Esophagus squamous epithelium (tissue), 5 donors: ENCODE measurements at regions not wholly inside any gene's neighbourhood (a gene's known extent, or its start where the extent isn't known, plus 50 kb on each side); places are given as distances from the start of the nearest gene placed in this dataset.

Experiments
- DNase-seq: peaks from one replicate; lab custom pipeline; 2025; lab: John Stamatoyannopoulos, UW
- H3K27ac ChIP-seq, 4 donors: fragments of 200-600 bp; sonication (generic); one replicate each; pipeline ENCODE4 v1.5.1; 2016 to 2019; ENCODE audit warnings: mild to moderate bottlenecking in 1 of 4
- H3K27me3 ChIP-seq, 4 donors: fragments of 200-600 bp; sonication (generic); 1 replicate in 3 of 4; 2 replicates in 1 of 4; pipeline versions ENCODE4 v1.5.1 to v1.6.0; 2017 to 2021; ENCODE audit warnings: antibody characterized with exemption in 1 of 4
- H3K36me3 ChIP-seq, 3 donors: fragments of 200-600 bp; sonication (generic); one replicate each; pipeline ENCODE4 v1.5.1; 2016 to 2019
- H3K4me1 ChIP-seq, 3 donors: fragments of 200-600 bp; sonication (generic); one replicate each; pipeline ENCODE4 v1.5.1; 2017 to 2019
- H3K4me3 ChIP-seq, 4 donors: fragments of 200-600 bp; sonication (generic); 1 replicate in 3 of 4; 2 replicates in 1 of 4; pipeline ENCODE4 v1.5.1; 2016 to 2019; ENCODE audit warnings: mild to moderate bottlenecking in 2 of 4, moderate library complexity in 1 of 4
- H3K9me3 ChIP-seq, 3 donors: fragments of 200-600 bp; sonication (generic); one replicate each; pipeline ENCODE4 v1.5.1; 2016 to 2019
- POLR2A ChIP-seq, 4 donors: fragments of 450-650 bp; IDR thresholded peaks; one replicate each; pipeline ENCODE4 v1.6.1; 2017; ENCODE audit warnings: antibody characterized with exemption in 4 of 4, mild to moderate bottlenecking in 4 of 4, moderate library complexity in 3 of 4
- WGBS, 2 donors: methylation state at CpG; one replicate each; pipeline ENCODE4 v1.1.5; 2018; 5-methylcytosine and 5-hydroxymethylcytosine counted together
- intact Hi-C: fragments of 100-400 bp; cut with DNase I; formaldehyde crosslinking; loops from one replicate; pipeline ENCODE4 v1.15.0; 2022
- TF ChIP-seq, protein P1 (sequence below), 6 experiments: fragments of 450-650 bp in 4 of 6; fragments of 200-600 bp in 2 of 6; sonication (generic) in 2 of 6; IDR thresholded peaks; one replicate each; pipeline ENCODE4 v1.5.1; 2016 to 2019; ENCODE audit warnings: antibody characterized with exemption in 6 of 6, mild to moderate bottlenecking in 4 of 6, moderate library complexity in 4 of 6
- donor health status: DM: yes; HTN: yes; CAD: no.

DNA sequence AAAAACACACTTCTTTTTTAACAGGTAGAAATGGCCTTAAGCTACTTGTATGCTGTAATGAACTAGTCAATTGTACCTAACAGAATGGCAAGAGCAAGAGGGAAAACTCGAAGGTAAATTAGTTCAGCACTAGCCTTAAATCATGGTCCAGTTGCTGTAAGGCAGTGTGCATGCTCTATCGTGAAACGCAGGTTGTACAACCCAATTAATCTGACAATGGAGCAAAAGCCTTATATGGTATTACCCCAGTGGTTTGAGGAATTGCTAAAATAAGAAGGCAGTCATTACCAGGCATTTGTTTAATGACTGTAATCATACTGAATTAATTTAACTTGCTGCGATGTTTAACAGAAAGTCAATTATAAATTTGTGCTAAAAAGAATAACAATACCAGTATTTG is 69.3 kb upstream of the SOX4 start:
- H3K4me1 ChIP-seq = no peaks in the 10 kb centered on the region
- no peak for DNase-seq
- 66 to 85% methylated on average over 4 of the region's 4 CpGs for WGBS, 2 donors
- H3K36me3 ChIP-seq = no peaks in the 10 kb centered on the region
- no peak overlapping the region for H3K27ac ChIP-seq
- H3K4me3 ChIP-seq = no peak overlapping the region
- H3K27me3 ChIP-seq = peaks cover 0 to 5% (median 0%) of the 10 kb centered on the region in 4 donors
- intact Hi-C loops = no loop called here
- H3K9me3 ChIP-seq = no peaks in the 10 kb centered on the region
- TF ChIP-seq, protein P1, sequence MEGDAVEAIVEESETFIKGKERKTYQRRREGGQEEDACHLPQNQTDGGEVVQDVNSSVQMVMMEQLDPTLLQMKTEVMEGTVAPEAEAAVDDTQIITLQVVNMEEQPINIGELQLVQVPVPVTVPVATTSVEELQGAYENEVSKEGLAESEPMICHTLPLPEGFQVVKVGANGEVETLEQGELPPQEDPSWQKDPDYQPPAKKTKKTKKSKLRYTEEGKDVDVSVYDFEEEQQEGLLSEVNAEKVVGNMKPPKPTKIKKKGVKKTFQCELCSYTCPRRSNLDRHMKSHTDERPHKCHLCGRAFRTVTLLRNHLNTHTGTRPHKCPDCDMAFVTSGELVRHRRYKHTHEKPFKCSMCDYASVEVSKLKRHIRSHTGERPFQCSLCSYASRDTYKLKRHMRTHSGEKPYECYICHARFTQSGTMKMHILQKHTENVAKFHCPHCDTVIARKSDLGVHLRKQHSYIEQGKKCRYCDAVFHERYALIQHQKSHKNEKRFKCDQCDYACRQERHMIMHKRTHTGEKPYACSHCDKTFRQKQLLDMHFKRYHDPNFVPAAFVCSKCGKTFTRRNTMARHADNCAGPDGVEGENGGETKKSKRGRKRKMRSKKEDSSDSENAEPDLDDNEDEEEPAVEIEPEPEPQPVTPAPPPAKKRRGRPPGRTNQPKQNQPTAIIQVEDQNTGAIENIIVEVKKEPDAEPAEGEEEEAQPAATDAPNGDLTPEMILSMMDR (IDR thresholded peaks at IDR 0.05) = no peak
- no peak for TF ChIP-seq POLR2A (IDR thresholded peaks at IDR 0.05)

- H3K36me3 ChIP-seq = no peaks in the 10 kb centered on the region
- 0% methylated on average over 1 of the region's 1 CpG for WGBS, 2 donors
- H3K4me3 ChIP-seq = no peak overlapping the region
- H3K27me3 ChIP-seq = peaks cover 0 to 5% (median 0%) of the 10 kb centered on the region in 4 donors
- H3K27ac ChIP-seq = no peak overlapping the region
- TF ChIP-seq POLR2A (IDR thresholded peaks at IDR 0.05) = no peak
- TF ChIP-seq, protein P1 (IDR thresholded peaks at IDR 0.05) = no peak
- no peaks in the 10 kb centered on the region for H3K9me3 ChIP-seq
- no peak for DNase-seq
- intact Hi-C loops = no loop called here
- H3K4me1 ChIP-seq = no peaks in the 10 kb centered on the region
Observed at GRCh38 chr6:21526974-21527373, 66.6 kb upstream of the SOX4 start.

GRCh38 chr6:21527731-21528130 is 65.8 kb upstream of the SOX4 start:
- H3K4me3 ChIP-seq = no peak overlapping the region
- no peaks in the 10 kb centered on the region for H3K36me3 ChIP-seq
- intact Hi-C loops = no loop called here
- TF ChIP-seq POLR2A (IDR thresholded peaks at IDR 0.05) = no peak
- TF ChIP-seq, protein P1 (IDR thresholded peaks at IDR 0.05) = no peak
- H3K27me3 ChIP-seq = peaks cover 0 to 5% (median 0%) of the 10 kb centered on the region in 4 donors
- DNase-seq = no peak
- H3K9me3 ChIP-seq = no peaks in the 10 kb centered on the region
- no peak overlapping the region for H3K27ac ChIP-seq
- no peaks in the 10 kb centered on the region for H3K4me1 ChIP-seq

DNA sequence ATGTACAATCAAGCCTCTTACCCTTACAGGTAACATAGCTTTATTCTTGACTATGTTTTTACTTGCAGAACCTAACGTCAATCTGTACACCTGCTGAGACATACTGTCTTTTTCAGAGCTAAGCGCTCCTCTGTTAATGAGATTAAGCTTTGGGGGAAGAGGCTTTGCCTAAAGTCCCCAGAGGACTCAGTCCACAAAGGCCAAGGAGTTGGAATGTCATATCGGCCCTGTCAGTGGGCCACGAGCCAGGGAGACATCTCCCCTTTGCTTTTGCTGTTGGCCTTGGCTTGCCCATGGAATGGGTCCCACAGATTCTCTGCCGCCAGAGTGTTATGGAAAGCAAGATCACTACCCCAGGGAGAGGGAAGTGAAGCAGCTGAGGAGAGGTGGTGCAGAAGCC is 64.1 kb upstream of the SOX4 start:
- H3K27ac ChIP-seq = no peak overlapping the region
- intact Hi-C loops = no loop called here
- H3K4me1 ChIP-seq = no peaks in the 10 kb centered on the region
- DNase-seq = no peak
- H3K36me3 ChIP-seq = no peaks in the 10 kb centered on the region
- H3K4me3 ChIP-seq = no peak overlapping the region
- 72 to 93% methylated on average over 5 of the region's 5 CpGs for WGBS, 2 donors
- no peaks in the 10 kb centered on the region for H3K27me3 ChIP-seq
- no peaks in the 10 kb centered on the region for H3K9me3 ChIP-seq
- TF ChIP-seq, protein P1 (IDR thresholded peaks at IDR 0.05) = no peak
- no peak for TF ChIP-seq POLR2A (IDR thresholded peaks at IDR 0.05)

- Histone ChIP-seq H3K27ac (no peak overlapping the region), H3K36me3 (no peaks in the 10 kb centered on the region), H3K4me3 (no peak overlapping the region), H3K4me1 (no peaks in the 10 kb centered on the region), H3K27me3 (no peaks in the 10 kb centered on the region), H3K9me3 (no peaks in the 10 kb centered on the region)
- TF ChIP-seq, protein P1 (IDR thresholded peaks at IDR 0.05) = no peak
- TF ChIP-seq POLR2A (IDR thresholded peaks at IDR 0.05) = no peak
- WGBS, 2 donors = 52 to 81% methylated on average over 3 of the region's 3 CpGs
- intact Hi-C loops = no loop called here
- no peak for DNase-seq
Observed at GRCh38 chr6:21531393-21531792, 62.2 kb upstream of the SOX4 start.
